Liver (tissue), 3 donors: ENCODE measurements at regions not wholly inside any gene's neighbourhood (a gene's known extent, or its start where the extent isn't known, plus 50 kb on each side); places are given as distances from the start of the nearest gene placed in this dataset.

ENCODE experiments used
- FOXA1 ChIP-seq: IDR thresholded peaks from 2 replicates; pipeline ENCODE4 v1.6.1; 2016; ENCODE audit warnings: antibody characterized with exemption
- GABPA ChIP-seq, 2 donors: IDR thresholded peaks in 1 of 2; conservative IDR thresholded peaks in 1 of 2; 2 replicates each; pipeline ENCODE4 v1.6.1; 2016; ENCODE audit warnings: antibody characterized with exemption in 2 of 2, mild to moderate bottlenecking in 1 of 2, moderate library complexity in 1 of 2
- NR2F2 ChIP-seq: IDR thresholded peaks from 2 replicates; pipeline ENCODE4 v1.6.1; 2016; ENCODE audit warnings: antibody characterized with exemption
- RXRA ChIP-seq, 2 donors: IDR thresholded peaks; 2 replicates each; pipeline ENCODE4 v1.6.1; 2017 to 2018; ENCODE audit warnings: antibody characterized with exemption in 2 of 2, mild to moderate bottlenecking in 1 of 2
- SP1 ChIP-seq: IDR thresholded peaks from 2 replicates; pipeline ENCODE4 v1.6.1; 2018; ENCODE audit warnings: antibody characterized with exemption, mild to moderate bottlenecking
- TAF1 ChIP-seq: conservative IDR thresholded peaks from 2 replicates; pipeline ENCODE4 v1.6.1; 2016; ENCODE audit warnings: antibody characterized with exemption, mild to moderate bottlenecking
- YY1 ChIP-seq: IDR thresholded peaks from 2 replicates; pipeline ENCODE4 v1.6.1; 2016; ENCODE audit warnings: antibody characterized with exemption, mild to moderate bottlenecking
- TF ChIP-seq, protein P1 (sequence below): fragments of 150-350 bp; IDR thresholded peaks from 2 replicates; pipeline ENCODE4 v1.5.1; 2017; ENCODE audit warnings: improper control_type of control experiment, low read depth, low read length; ENCODE audit not compliant: missing input control
- TF ChIP-seq, protein P2 (sequence below): IDR thresholded peaks from 2 replicates; pipeline ENCODE4 v1.6.1; 2016; ENCODE audit warnings: antibody characterized with exemption
- donor health status: healthy.
- donor health status: healthy.

DNA sequence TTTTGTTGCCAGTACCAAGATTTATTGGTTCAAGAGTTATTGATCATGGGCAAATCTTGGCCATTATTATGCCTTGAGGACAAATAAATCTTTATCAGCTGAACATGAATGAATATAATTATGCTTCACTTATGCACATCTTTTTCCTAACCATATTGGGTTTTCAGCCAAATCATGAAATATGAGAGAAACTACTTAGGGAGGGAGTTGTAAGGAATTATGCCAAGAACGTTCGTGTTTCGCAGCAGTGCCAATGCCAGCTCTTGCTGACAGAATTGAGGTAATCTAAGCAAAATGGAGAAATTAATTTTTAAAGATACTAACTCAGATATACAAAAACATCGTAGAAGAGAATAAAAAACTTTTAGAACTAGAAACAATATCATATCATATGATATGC is 301.1 kb upstream of the SASH1 start:
- TF ChIP-seq YY1 (no peak), NR2F2 (no peak), RXRA (IDR thresholded peaks at IDR 0.05) (no peak), GABPA (IDR thresholded peaks at IDR 0.05 in 1 of 2, conservative IDR thresholded peaks at IDR 0.05 in 1 of 2) (no peak), TAF1 (no peak), SP1 (no peak), FOXA1 (no peak)
- TF ChIP-seq, protein P1, sequence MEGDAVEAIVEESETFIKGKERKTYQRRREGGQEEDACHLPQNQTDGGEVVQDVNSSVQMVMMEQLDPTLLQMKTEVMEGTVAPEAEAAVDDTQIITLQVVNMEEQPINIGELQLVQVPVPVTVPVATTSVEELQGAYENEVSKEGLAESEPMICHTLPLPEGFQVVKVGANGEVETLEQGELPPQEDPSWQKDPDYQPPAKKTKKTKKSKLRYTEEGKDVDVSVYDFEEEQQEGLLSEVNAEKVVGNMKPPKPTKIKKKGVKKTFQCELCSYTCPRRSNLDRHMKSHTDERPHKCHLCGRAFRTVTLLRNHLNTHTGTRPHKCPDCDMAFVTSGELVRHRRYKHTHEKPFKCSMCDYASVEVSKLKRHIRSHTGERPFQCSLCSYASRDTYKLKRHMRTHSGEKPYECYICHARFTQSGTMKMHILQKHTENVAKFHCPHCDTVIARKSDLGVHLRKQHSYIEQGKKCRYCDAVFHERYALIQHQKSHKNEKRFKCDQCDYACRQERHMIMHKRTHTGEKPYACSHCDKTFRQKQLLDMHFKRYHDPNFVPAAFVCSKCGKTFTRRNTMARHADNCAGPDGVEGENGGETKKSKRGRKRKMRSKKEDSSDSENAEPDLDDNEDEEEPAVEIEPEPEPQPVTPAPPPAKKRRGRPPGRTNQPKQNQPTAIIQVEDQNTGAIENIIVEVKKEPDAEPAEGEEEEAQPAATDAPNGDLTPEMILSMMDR = no peak
- TF ChIP-seq, protein P2, sequence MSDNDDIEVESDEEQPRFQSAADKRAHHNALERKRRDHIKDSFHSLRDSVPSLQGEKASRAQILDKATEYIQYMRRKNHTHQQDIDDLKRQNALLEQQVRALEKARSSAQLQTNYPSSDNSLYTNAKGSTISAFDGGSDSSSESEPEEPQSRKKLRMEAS = no peak
